NCI-H524 treated with DMSO at 0.1 percent for 48 hours (cell line): ENCODE measurements at regions not wholly inside any gene's neighbourhood (a gene's known extent, or its start where the extent isn't known, plus 50 kb on each side); places are given as distances from the start of the nearest gene placed in this dataset.
A peak's percentile ranks its signal among the peaks of the same experiment; 100 is the strongest.
"Not testable (repeated sequence)": the region's sequence is repeated elsewhere in the genome, so short reads cannot be mapped to it uniquely, and the experiment has no call there.

Experiments used
- DNase-seq: peaks from one replicate; lab custom pipeline; 2025; lab: John Stamatoyannopoulos, UW

DNA sequence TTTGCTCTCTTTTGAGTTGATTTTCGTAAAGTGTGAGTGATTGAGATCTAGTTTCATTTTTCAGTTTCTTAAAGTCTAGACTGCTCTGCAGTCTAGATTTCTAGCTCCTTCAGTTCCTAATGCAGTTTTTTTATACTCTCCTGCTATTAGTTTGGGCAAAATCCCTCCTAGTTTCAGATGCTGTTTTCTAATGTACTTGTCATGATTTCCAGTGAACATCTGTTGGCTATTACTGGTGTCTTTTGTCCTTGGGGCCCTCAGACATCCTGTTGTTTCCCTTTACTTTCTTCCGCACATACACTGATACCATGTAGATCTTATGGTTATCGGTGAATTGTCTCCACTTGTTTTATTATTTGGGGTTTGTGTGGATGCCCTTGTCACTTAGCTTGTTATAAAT, 292.1 kb downstream of the TDRD3 start:
- no peak for DNase-seq

DNA sequence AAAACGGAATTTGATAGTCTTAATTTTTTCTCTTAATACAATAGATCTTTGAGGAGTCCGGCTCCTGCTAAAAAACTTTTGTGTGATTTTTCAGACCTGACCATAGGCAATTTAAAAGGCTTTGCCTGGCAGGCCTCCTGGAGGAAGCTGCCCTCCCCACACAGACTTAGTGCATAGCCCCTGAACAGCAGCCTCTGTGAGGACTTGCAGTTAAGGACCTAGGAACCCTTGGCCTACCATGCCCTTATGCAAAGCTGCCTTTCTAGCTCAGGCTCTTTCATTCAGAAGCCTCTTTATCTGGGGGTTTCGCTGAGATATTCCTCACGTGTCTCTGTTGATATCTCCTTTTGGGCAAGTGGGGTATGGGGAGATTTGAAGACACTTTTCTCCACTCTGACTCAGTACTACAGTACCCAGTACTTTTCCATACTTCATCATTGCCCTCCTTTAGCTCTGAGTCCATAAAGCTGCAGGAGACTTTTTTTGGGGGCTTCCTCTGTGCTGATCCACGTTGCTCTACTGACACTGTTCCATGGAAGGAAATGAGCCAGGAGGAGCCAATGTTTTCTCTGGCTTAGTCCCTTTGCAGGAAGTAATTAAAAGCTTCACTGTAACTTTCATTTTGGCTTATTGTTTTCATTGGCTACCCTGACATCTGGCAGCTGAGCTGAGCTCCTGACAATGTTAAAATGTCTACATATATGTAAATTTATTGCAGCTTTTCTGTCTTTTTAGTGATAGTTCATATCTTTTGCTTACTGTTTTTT, 283.1 kb downstream of the TDRD3 start:
- no peak for DNase-seq

DNA sequence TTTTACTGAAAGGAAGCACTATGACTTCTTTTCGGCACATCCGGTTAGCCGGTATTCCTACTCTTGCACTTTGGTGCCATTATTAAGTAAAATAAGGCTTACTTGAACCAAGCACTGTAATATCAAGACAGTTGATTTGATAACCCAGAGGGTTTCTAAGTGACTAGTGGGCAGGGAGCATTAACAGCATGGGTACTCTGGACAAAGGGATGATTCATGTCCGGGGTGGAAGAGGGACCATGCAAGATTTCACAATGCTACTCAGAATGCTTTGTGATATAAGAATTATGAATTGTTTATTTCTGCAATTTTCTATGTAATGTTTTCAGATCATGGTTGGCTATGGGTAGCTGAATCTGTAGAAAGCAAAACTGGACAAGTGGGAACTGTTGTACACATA, 282.1 kb downstream of the TDRD3 start:
- no peak for DNase-seq

DNA sequence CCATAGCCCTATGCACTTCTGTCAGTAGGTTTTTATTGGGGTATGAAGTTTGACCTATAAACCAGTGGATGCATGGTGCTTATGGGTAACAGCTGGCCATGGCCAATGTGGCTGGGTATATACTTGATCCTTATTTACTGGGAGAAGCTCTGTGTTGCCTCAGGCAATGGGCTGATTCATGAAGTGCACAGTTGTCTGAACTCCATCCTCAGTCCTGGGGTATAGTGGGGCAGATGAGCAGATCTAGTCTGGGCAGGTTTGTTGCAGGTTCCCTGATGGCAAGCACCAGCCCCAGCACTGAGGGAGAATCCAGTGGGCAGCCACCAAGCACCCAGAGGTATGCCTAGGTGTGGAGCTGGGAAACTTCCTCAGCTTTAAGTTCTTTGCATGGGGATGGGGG, 274.4 kb downstream of the TDRD3 start:
- DNase-seq: no peak

DNA sequence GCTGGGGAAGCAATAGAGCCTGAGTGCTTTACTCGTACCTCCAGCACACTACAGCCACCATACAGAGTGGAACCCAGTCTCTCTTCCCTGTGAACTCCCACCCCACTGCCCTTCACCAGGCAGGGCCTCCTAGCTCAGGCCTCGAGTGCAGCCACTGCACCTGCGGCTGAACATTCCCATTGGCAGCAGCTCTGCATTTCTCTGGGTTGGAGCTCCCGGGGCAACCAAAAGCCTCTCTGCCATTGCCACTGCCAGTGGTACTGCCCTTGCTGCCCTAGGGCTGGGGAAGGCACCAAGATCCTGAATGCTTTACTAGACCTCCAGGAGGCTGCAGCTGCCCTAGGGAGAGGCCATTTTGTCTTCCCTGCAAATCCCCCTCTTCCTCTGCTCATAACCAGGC, 266.8 kb downstream of the TDRD3 start:
- DNase-seq: no peak

DNA sequence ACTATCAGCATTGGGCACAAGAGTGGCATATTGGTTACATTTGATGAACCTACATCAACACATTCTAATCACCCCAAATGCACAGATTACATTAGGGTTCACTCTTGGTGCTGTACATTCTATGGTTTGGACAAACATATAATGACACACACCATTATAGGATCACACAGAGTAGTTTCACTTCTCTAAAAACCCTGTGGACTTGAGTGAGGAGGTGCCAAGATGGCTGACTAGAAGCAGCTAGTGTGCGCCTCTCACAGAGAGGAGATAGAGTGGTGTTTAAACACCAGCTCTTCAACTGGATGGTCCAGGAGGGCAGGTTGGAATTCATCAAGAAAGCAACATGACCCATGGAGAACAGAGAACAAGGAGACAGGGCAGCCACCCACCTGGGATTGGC, 265.6 kb downstream of the TDRD3 start:
- no peak for DNase-seq

DNA sequence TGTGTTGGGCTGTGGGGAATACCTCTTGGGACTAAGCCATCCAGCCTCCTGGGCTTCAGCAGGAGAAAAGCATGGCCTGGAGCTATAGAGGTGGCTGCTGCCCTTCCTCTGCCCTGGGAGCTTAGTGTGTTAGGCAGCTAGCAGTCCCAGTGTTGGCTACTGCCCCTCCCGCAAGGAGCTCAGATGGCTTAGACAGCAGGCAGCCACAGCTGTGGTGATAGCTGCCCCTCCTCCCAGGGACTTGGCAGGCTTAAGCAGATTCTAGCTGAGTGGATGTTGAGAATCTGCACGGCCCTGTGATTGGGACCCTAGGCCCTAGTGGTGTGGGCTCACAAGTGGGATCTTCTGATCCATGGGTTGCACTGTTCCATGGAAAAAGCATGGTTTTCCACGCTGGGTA, 264.5 kb downstream of the TDRD3 start:
- DNase-seq: peak; percentile 61

DNA sequence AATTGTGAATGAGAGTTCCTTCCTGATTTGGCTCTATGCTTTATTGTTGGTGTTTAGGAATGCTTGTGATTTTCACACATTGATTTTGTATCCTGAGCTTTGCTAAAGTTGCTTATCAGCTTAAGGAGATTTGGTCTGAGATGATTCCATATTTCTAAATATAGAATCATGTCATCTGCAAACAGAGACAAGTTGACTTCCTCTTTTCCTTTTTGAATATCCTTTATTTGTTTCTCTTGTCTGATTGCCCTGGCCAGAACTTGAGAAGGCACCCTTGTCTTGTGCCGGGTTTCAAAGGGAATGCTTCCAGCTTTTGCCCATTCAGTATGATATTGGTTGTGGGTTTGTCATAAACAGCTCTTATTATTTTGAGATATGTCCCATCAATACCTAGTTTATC, 260.6 kb downstream of the TDRD3 start:
- not testable (repeated sequence) for DNase-seq

DNA sequence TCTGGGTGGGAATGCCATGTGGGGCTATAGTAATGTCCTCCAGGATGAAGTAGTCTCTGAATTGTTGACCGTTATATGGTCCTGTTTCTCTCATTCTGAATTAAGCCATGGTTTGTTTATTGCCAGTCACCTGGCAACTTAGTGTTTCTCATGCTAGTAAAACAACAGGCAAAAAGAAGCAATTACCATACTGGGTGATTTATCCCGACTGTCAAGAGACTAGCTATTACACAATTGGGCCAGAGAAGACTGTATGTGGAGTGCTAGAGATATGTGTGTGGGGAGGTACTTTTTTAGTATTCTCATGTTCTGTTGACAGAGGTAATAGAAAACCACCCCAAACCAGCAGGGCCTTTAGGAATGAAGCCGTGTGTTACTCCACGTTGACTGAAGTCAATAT, 258.2 kb downstream of the TDRD3 start:
- no peak for DNase-seq

DNA sequence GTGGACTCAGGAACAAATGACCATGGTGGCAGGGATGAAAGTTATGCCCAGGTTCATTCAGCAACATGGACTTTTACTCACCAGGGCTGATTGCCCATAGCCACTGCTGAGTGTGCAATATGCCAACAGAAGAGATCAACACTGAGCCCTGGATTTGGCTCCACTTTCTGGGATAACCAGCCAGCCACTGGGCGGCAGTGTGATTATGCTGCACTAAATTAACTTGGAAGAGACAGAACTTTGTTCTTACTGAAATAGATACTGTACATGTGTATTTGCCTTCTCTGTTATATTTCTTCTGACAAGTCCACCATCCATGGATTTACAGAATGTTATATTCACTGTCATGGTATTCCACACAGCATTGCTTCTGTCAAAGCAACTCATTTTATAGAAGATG, 257.4 kb downstream of the TDRD3 start:
- no peak for DNase-seq

DNA sequence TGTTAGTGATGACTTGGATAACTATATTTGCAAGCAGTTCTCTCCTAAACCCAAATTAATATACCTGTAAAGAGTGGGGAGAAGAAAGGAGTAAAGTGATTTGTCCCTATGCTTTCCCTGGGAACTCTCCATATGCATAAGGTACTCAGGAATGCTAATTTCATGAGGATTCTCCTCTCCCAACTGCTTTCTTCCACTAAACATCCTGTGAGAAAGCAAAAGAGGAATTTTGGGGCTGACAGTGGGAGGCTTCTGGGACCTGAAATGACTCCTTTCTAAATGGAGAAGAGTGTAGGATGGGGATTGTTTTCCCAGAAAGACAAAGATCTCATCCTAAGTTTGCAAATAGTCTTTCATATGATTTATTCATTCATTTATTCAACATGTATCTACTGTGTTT, 250.5 kb downstream of the TDRD3 start:
- no peak for DNase-seq

DNA sequence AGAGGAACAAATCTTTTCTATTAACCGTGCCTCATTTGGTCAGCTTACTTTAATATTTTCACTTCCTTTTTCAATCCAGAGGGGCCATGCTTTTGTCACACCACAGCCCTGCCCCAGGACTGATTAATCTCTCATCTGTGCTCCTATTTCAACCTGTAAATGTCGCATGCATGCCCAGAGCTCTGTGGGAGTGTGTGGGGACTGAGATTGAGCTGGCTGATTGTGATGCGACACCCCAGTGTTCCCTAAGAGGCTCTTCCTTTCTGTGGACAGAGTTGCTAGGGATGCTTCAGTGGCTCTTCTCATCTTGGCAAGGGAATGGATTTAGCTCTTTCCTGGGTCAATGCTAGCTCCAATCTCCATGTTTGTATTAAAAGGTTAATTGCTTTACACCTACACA, 249.6 kb downstream of the TDRD3 start:
- no peak for DNase-seq

DNA sequence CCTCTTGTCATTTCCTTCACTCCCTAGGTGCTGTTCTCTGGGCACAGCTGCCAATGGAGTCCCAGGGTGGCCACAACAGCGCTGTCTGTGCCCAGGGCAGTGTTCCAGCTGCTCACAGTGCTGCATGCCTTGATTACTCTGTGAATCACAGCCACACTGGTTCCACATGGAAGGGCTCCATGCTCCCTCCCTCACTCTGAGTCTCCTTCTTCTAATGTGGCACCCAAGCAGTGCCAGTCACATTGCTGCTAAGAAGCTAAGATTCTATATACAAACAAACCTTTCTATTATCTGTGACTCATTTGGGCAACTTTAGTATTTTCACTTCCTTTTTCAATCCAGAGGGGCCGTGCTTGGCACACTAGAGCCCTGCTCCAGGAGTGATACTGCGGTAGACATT, 248.7 kb downstream of the TDRD3 start:
- no peak for DNase-seq

DNA sequence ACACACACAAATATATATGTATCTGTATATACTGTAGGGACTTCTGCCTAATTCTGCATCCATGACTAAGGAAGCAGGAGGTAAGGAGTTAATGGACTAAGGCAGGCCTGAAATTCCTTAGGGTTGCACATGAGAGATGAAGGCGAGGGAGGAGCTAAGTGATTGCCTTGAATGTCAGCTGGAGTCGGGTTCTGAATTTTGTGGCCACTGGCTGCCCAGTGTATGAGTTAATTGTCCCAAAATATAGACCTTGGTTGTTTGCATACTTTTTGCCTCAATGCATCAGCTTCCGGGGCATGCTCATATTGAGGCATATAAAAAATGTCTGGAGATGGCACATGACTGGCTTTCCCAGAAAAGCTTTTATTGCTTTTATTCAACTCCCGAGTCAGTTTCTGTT, 245.5 kb downstream of the TDRD3 start:
- DNase-seq: no peak

DNA sequence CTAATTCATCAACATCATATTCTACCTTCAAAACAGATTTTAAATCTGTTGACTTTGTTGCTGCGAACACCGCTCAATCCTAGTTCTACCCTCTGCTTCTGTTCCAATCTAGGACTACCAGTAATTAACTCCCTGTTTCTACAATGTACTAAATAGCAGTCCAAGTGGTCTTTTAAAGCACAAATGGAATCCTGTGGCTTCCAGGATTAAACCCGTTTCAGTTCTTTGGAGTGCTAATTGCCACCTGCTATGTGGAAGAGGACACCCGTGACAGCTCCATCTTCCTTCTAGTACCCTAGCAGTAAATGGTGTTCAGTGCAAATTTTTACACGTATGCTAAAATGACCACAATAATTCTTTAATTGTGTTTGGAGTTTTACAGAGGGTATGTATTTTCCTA, 232.1 kb downstream of the TDRD3 start:
- no peak for DNase-seq

DNA sequence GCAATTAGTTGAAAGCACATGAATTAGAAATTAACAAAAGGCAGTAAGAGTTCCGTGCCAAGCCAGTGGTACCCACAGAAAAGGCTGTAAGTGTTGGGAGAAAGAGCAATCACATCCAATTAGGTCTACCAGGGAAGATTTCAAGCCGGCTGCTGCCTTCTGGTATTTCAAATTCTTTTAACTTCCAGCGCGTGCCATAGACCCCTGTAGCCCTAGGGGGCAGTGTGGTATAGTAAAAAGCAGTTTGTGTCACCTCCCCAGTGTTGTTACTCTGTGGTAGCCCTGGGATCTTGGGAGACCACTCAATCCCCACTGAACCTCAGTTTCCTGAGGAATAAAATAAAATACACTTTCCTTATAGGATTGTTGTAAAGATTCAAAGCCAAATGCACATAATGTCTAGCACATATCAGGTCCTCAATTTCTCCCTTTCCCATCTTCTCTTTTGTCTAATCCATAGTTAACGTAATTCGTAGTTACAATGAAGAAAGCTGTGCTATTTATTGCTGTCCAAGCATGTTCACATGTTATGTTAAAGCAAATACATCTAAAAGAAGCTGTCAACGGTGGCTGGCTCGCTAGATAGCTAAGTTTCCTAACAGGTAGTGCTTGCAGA, 230.2 kb downstream of the TDRD3 start:
- DNase-seq: no peak
